KOPT-K1 (cell line): ENCODE measurements at regions not wholly inside any gene's neighbourhood (a gene's known extent, or its start where the extent isn't known, plus 50 kb on each side); places are given as distances from the start of the nearest gene placed in this dataset.
A peak's percentile ranks its signal among the peaks of the same experiment; 100 is the strongest.

Source experiments
- H3K27ac ChIP-seq: fragments of 200-600 bp; sonication (generic); 2 replicates; pipeline ENCODE4 v1.5.1; 2016; ENCODE audit warnings: antibody characterized with exemption, mild to moderate bottlenecking, low read depth, low read length; ENCODE audit not compliant: poor library complexity, severe bottlenecking
- H3K36me3 ChIP-seq: fragments of 200-600 bp; sonication (generic); 2 replicates; pipeline ENCODE4 v1.5.1; 2017; ENCODE audit warnings: antibody characterized with exemption, mild to moderate bottlenecking, low read length, moderate library complexity; ENCODE audit not compliant: insufficient read depth
- H3K9me3 ChIP-seq: fragments of 200-600 bp; sonication (generic); 2 replicates; pipeline ENCODE4 v1.5.1; 2017; ENCODE audit warnings: antibody characterized with exemption, low read length, mild to moderate bottlenecking; ENCODE audit not compliant: insufficient read depth, poor library complexity, severe bottlenecking

- H3K9me3 ChIP-seq: no peaks in the 10 kb centered on the region
- no peak overlapping the region for H3K27ac ChIP-seq
Measured at GRCh38 chr14:106812788-106813476, 1286.5 kb downstream of the TMEM121 start.

GRCh38 chr14:106813477-106813823 is 1287.1 kb downstream of the TMEM121 start:
- H3K9me3 ChIP-seq: no peaks in the 10 kb centered on the region
- no peak overlapping the region for H3K27ac ChIP-seq
- no peaks in the 10 kb centered on the region for H3K36me3 ChIP-seq

More at GRCh38 chr14:106812788-106813476, 1286.5 kb downstream of the TMEM121 start:
- H3K36me3 ChIP-seq: no peaks in the 10 kb centered on the region

- H3K9me3 ChIP-seq: no peaks in the 10 kb centered on the region
- no peaks in the 10 kb centered on the region for H3K36me3 ChIP-seq
- H3K27ac ChIP-seq: no peak overlapping the region
Measured at GRCh38 chr14:106820119-106820518, 1293.7 kb downstream of the TMEM121 start.

GRCh38 chr14:106821119-106821518 is 1294.7 kb downstream of the TMEM121 start:
- no peaks in the 10 kb centered on the region for H3K9me3 ChIP-seq
- H3K36me3 ChIP-seq: no peaks in the 10 kb centered on the region
- H3K27ac ChIP-seq: no peak overlapping the region

GRCh38 chr14:106822905-106823304 is 1296.5 kb downstream of the TMEM121 start:
- Histone ChIP-seq H3K36me3 (no peaks in the 10 kb centered on the region), H3K27ac (no peak overlapping the region), H3K9me3 (no peaks in the 10 kb centered on the region)

- no peak overlapping the region for H3K27ac ChIP-seq
- no peaks in the 10 kb centered on the region for H3K9me3 ChIP-seq
- H3K36me3 ChIP-seq: no peaks in the 10 kb centered on the region
Measured at GRCh38 chr14:106823552-106823951, 1297.2 kb downstream of the TMEM121 start.

GRCh38 chr14:106826833-106827369 is 1300.5 kb downstream of the TMEM121 start:
- no peak overlapping the region for H3K27ac ChIP-seq
- H3K9me3 ChIP-seq: peaks cover 11% of the 10 kb centered on the region

GRCh38 chr14:106831322-106831720 is 1304.9 kb downstream of the TMEM121 start:
- Histone ChIP-seq H3K27ac (no peak overlapping the region), H3K9me3 (peaks cover 11% of the 10 kb centered on the region)

More at GRCh38 chr14:106826833-106827369, 1300.5 kb downstream of the TMEM121 start:
- no peaks in the 10 kb centered on the region for H3K36me3 ChIP-seq

GRCh38 chr14:106837870-106838269 is 1311.5 kb downstream of the TMEM121 start:
- Histone ChIP-seq H3K36me3 (no peaks in the 10 kb centered on the region), H3K27ac (no peak overlapping the region), H3K9me3 (no peaks in the 10 kb centered on the region)

More at GRCh38 chr14:106831322-106831720, 1304.9 kb downstream of the TMEM121 start:
- no peaks in the 10 kb centered on the region for H3K36me3 ChIP-seq

GRCh38 chr14:106838991-106839769 is 1312.8 kb downstream of the TMEM121 start:
- H3K27ac ChIP-seq: no peak overlapping the region
- H3K9me3 ChIP-seq: no peaks in the 10 kb centered on the region
- H3K36me3 ChIP-seq: no peaks in the 10 kb centered on the region

GRCh38 chr14:106840258-106840657 is 1313.9 kb downstream of the TMEM121 start:
- H3K9me3 ChIP-seq: no peaks in the 10 kb centered on the region
- peak overlapping the region; percentile 19 for H3K27ac ChIP-seq
- no peaks in the 10 kb centered on the region for H3K36me3 ChIP-seq

- Histone ChIP-seq H3K9me3 (no peaks in the 10 kb centered on the region), H3K27ac (no peak overlapping the region), H3K36me3 (no peaks in the 10 kb centered on the region)
Measured at GRCh38 chr14:106840991-106841390, 1314.6 kb downstream of the TMEM121 start.

GRCh38 chr14:106841701-106842100 is 1315.3 kb downstream of the TMEM121 start:
- no peaks in the 10 kb centered on the region for H3K36me3 ChIP-seq
- H3K9me3 ChIP-seq: no peaks in the 10 kb centered on the region
- H3K27ac ChIP-seq: no peak overlapping the region

- H3K27ac ChIP-seq: peak overlapping the region; percentile 94
- no peaks in the 10 kb centered on the region for H3K9me3 ChIP-seq
- H3K36me3 ChIP-seq: no peaks in the 10 kb centered on the region
Measured at GRCh38 chr14:106842687-106843086, 1316.3 kb downstream of the TMEM121 start.

- H3K27ac ChIP-seq: peak overlapping the region; percentile 94
- H3K9me3 ChIP-seq: no peaks in the 10 kb centered on the region
Measured at GRCh38 chr14:106843386-106843785, 1317.0 kb downstream of the TMEM121 start.

More at GRCh38 chr14:106843386-106843785, 1317.0 kb downstream of the TMEM121 start:
- no peaks in the 10 kb centered on the region for H3K36me3 ChIP-seq
